NB4 (cell line): ENCODE measurements at regions not wholly inside any gene's neighbourhood (a gene's known extent, or its start where the extent isn't known, plus 50 kb on each side); places are given as distances from the start of the nearest gene placed in this dataset.
A peak's percentile ranks its signal among the peaks of the same experiment; 100 is the strongest.

Source experiments
- DNase-seq: peaks from one replicate; pipeline ENCODE4 v3.0.0; 2010; ENCODE audit warnings: low read depth
- H3K4me3 ChIP-seq: one replicate; pipeline ENCODE4 v1.5.1; 2011; ENCODE audit warnings: mild to moderate bottlenecking, low read depth, low read length, moderate library complexity
- CTCF ChIP-seq: IDR thresholded peaks from one replicate; pipeline ENCODE4 v1.5.1; 2012; ENCODE audit warnings: low read depth, low read length
- MAX ChIP-seq: IDR thresholded peaks from 2 replicates; pipeline ENCODE4 v1.6.1; 2011; ENCODE audit warnings: low read depth, low read length
- MYC ChIP-seq: IDR thresholded peaks from 2 replicates; pipeline ENCODE4 v1.6.1; 2011; ENCODE audit warnings: low read depth, low read length
- POLR2A ChIP-seq: IDR thresholded peaks from 2 replicates; pipeline ENCODE4 v1.6.1; 2011; ENCODE audit warnings: mild to moderate bottlenecking; ENCODE audit not compliant: insufficient read length; ENCODE audit errors: extremely low read depth

GRCh38 chr1:102182603-102183260, 186.0 kb upstream of the OLFM3 start:
- no peak for TF ChIP-seq MYC
- TF ChIP-seq MAX: no peak
- TF ChIP-seq POLR2A: no peak
- no peak for TF ChIP-seq CTCF
- no peak for DNase-seq
- no peak overlapping the region for H3K4me3 ChIP-seq

GRCh38 chr1:102181341-102181740, 184.6 kb upstream of the OLFM3 start:
- no peak for TF ChIP-seq MAX
- TF ChIP-seq CTCF: no peak
- H3K4me3 ChIP-seq: no peak overlapping the region
- no peak for DNase-seq

GRCh38 chr1:102178480-102178879, 181.8 kb upstream of the OLFM3 start:
- H3K4me3 ChIP-seq: no peak overlapping the region
- no peak for DNase-seq
- TF ChIP-seq CTCF: no peak
- TF ChIP-seq MYC: no peak
- no peak for TF ChIP-seq POLR2A
- no peak for TF ChIP-seq MAX

- DNase-seq: peak; percentile 16
- no peak overlapping the region for H3K4me3 ChIP-seq
- TF ChIP-seq POLR2A: no peak
- TF ChIP-seq CTCF: peak; percentile 67
Observed at GRCh38 chr1:102174259-102174863, 177.6 kb upstream of the OLFM3 start.

- H3K4me3 ChIP-seq: no peak overlapping the region
- TF ChIP-seq MYC (no peak), POLR2A (no peak), CTCF (no peak), MAX (no peak)
- no peak for DNase-seq
Observed at GRCh38 chr1:102172200-102172599, 175.5 kb upstream of the OLFM3 start.

GRCh38 chr1:102163799-102164198, 167.1 kb upstream of the OLFM3 start:
- TF ChIP-seq MAX (no peak), CTCF (no peak), MYC (no peak), POLR2A (no peak)
- DNase-seq: no peak
- no peak overlapping the region for H3K4me3 ChIP-seq
